ENCODE measurements at regions not wholly inside any gene's neighbourhood (a gene's known extent, or its start where the extent isn't known, plus 50 kb on each side); places are given as distances from the start of the nearest gene placed in this dataset.
"Not testable (repeated sequence)": the region's sequence is repeated elsewhere in the genome, so short reads cannot be mapped to it uniquely, and the experiment has no call there.

DNA sequence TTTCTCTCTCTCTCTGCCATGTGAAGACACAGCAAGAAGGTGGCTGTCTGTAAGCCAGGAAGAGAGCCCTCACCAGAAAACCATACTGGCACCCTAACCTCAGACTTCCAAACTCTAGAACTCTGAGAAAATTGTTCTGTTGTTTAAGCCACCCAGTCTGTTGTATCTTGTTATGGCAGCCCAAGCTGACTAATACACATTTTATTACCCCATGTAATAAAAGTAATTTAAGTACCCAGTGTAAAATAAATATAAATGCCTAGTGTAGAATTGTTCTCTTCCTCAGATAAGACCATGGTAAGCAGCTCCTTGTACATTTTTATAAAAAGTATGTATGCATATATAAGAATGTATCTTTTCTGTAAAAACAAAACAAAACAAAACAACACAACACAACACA lies 119.7 kb downstream of the DTL start:
- no peak for DNase-seq (ENCODE audit: low read depth in 2 of 2)

DNA sequence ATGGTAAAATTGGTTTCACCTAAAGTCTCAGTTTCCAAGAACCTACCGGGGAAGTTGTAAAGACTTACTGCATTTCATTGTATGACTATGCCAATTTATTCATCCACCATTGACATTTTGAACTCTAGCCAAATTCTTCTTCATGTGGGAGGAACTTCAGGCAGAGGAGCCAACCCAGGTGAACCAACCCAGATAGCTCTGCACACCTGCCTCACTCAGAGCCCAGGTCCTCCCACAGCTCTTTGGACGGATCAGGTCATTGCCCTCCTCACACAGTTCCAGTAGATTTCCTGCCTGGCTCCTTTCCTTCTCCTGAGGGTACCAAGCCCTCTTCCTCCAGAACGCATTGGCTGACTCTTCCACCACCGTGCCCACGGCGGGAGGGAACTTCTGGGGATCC lies 121.7 kb downstream of the DTL start:
- no peak for DNase-seq (ENCODE audit: low read depth in 2 of 2)

DNA sequence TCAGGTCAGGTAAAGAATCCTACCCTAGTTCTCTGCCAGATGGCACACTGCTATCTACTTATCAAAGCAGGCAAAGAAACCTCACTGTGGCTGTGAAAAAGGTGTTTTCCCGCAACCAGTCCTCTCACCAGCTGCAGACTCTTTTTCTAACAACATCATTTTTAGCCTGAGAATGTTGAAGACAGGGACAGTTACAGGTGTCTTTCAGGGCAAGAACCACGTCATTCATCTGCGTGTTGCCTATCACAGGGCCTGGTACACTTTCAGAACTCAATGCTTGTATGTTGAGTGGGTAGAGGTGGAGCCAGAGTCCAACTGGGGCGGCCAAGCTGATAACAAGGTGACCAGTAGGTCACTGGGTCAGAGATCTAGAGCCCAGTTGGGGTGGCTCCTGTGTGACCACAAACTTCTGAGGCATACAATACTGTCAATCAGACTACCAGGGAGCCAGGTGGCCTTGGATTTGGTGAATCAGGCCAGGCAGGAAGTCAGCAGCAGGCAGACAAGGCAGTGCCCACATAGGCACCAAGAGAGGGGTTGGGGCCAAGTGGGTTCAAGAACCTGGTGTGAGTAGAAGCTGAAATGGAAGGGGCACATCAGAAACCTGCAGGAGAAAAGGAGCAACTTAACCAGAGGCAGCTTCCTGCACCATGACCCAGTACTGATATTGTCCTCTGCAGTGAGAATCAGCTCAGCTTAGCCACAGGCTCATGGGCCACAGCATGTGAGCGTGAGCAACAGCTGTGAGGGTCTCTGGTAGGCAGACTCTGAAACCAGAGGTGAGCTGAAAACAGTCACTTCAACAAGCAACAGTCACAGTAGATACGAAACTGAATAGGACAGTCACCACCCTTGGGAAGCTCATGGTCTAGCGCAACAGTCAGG lies 123.6 kb downstream of the DTL start:
- DNase-seq (ENCODE audit: low read depth in 2 of 2): no peak

DNA sequence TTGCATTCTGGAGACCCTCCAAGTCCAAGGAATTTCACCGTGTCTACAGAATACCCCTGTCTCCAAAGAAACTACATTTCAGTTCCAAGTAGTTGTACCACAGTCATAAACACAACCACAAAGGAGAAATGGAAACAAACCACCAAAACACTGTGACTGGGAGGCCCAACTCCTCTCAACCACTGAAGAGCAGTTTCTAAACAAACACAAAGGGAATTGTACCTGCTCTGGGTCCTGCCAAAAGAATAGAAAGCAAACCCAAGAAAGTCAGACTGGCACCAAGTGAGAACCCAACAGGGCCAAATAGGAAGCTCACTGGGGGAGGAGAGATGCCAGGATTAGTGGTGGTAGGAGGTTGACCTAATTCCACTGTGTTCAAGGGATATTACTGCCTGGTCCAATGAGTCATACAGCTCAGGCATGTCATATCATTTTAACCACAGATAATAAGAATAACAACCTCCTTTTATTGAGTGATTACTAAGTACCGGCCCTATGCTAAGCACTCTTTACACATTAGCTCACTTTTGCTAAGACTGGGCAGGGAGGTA lies 123.9 kb upstream of the PPP2R5A start:
- no peak for DNase-seq (ENCODE audit: low read depth in 2 of 2)

DNA sequence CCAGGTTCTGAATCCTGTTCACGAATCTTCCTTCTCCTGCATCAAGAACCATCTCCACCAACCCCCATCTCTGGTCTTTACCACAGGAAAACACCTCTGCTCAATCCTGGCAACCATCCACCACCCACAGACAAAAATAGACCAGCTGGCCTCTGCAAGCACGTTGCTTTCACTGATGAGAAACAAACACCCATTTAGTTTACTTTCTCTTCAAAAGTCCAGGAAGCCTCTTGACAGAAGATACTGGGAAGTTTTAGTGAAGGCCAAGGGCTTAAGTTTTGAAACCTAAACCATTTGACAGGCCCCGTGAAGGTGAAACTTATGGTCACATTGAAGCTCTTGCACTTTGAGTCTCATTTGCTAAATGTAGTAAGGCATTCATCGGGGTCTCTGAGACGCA lies 122.6 kb upstream of the PPP2R5A start:
- no peak for DNase-seq (ENCODE audit: low read depth in 2 of 2)

DNA sequence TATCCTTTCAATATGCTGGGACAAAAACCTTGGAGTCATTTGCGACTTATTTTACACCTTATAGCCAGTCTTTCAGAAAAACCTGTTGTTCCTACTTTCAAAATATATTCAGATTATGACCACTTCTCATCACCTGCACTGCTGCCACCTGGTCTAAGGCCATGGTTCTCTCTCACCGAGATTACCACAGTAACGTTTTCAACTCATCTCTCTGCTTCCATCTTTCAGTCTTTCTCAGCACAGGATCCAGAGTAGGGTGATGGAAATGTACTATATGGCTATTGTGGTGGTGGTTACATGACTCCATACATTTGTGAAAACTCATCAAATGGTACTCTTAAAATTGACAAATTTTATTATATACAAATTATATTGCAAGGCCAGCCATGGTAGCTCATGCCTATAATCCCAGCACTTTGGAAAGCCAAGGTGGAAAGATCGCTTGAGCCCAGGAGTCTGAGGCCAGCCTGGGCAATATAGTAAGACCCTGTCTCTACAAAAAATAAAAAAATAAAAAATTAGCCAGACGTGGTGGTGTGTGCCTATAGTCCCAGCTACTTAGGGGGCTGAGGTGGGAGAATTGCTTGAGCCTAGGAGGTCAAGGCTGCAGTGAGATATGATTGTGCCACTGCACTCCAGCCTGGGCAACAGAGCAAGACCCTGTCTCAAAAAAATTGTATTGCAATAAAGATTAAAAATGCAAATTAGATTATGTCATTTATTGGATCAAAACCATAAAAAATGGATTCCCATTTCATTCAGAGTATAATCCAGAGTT lies 120.9 kb upstream of the PPP2R5A start:
- DNase-seq (ENCODE audit: low read depth in 2 of 2): no peak

DNA sequence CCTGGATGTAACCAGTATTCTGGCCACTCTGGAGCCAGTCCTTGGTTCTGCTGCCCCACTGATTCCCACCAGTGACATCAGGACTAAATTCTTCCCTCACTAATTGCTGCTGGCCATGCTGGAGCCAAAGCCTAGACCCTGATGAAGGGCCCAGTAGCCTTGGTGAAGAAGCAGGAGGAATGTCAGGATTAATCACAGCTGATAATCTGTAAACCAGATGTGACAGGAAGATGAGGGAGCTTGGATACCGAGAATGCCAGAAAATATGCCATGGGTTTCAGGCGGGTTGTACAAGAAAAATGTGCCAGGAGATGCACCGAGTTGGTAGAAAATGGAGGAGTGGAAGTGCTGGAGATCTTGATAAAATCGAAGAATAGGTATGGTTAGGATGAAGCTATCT lies 119.0 kb upstream of the PPP2R5A start:
- DNase-seq (ENCODE audit: low read depth in 2 of 2): no peak

DNA sequence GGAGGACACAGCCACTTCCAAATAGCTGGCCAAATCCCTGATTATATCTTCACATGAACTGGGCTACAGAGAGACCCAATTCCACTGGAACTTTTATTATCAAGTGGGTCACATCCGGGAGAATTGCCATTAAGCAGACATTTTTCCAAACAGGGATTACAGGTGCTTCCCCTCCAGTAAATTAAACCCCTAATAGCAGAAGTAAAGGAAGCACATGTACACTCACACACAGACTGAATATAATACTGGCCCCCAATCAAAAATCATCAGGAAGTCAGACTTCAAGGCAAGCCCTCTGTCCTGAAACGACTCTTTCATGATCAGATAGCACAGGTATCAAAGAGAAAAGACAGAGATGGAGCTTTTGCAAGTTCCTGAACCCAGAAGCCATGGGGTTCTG lies 118.6 kb upstream of the PPP2R5A start:
- no peak for DNase-seq (ENCODE audit: low read depth in 2 of 2)

DNA sequence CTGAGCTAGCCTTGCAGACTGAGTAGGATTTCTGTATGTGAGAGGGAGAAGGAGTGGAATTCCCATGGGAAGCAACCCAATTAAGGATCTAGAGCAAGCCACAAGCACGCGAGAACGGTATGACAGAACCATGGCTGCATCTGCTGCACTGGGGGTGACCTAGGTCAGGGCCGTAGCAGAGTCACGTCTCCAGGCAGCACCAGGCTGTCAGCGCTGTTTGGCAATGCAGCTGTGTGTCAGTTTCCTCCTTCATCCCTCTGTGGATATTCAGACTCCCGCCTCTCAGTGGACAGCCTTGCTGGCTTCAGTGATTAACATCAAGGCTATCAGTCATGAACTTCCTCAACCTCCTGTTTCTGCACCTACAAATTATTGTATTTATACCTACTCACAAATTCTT lies 118.1 kb upstream of the PPP2R5A start:
- DNase-seq (ENCODE audit: low read depth in 2 of 2): no peak

DNA sequence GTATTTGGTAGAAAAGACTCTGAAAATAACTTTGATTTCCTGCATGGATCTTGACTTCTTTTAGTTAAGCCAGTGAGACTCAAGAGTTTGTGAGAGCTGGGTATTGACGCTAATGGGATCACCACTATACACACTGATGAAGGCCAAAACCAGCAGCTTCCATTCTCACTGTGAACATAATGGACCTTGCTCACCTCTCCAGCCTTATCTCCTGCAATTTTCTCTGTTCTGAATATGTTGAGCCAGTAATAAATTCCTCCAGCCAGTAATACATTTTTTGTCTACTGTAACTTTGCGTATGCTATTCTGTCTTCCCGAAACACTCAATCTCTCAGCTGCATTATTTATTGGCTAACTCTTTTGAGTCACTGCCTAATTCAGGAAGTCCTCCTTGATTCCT lies 111.6 kb upstream of the PPP2R5A start:
- no peak for DNase-seq (ENCODE audit: low read depth in 2 of 2)

DNA sequence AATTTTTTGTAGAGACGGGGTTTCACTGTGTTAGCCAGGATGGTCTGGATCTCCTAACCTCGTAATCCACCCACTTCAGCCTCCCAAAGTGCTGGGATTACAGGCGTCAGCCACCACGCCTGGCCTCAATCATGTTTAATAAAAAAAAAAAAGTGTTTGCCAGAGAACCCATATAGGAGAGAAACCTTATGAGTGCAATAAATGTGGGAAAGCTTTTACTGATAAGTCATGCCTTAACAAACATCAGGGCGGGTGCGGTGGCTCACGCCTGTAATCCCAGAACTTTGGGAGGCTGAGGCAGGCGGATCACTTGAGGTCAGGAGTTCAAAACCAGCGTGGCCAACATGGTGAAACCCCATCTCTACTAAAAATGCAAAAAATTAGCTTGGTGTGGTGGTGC lies 110.9 kb upstream of the PPP2R5A start:
- DNase-seq (ENCODE audit: low read depth in 2 of 2): not testable (repeated sequence)

DNA sequence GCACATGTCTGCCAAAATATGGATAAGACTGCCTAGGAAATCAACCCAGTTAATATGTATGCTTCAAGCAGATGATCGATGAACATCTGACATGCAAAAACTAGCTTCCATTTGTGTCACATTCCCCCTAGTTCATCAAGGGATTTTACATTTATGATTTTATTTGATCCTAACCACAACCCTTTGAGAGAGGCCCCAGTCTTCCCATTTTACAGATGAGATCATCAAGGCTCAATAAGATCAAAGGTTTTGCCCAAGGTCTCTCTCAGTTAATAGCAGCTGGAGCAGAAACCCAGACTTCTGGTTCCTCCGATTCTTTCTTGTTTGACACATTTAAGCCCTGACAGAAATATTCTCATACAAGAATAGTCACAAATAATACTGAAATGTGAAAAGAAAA lies 107.7 kb upstream of the PPP2R5A start:
- DNase-seq (ENCODE audit: low read depth in 2 of 2): no peak

DNA sequence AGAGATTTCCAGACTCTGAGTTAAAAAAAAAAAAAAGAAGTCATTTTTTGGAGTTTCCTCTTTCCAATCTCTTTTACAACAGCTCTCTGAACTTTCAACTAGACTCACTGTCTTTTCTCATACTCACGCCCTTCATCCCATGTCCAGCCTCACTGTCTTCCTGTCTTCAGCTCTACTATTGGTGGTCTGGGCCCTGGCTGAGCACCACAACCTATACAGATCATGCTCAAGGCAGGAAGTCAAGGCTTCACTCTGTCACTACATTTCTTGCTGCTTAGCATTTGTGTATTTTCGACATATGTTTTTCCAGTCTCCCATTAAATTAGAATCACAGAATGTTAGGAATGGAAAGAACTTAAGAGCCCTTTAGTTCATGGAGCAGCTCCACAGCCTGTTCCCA lies 106.4 kb upstream of the PPP2R5A start:
- no peak for DNase-seq (ENCODE audit: low read depth in 2 of 2)

DNA sequence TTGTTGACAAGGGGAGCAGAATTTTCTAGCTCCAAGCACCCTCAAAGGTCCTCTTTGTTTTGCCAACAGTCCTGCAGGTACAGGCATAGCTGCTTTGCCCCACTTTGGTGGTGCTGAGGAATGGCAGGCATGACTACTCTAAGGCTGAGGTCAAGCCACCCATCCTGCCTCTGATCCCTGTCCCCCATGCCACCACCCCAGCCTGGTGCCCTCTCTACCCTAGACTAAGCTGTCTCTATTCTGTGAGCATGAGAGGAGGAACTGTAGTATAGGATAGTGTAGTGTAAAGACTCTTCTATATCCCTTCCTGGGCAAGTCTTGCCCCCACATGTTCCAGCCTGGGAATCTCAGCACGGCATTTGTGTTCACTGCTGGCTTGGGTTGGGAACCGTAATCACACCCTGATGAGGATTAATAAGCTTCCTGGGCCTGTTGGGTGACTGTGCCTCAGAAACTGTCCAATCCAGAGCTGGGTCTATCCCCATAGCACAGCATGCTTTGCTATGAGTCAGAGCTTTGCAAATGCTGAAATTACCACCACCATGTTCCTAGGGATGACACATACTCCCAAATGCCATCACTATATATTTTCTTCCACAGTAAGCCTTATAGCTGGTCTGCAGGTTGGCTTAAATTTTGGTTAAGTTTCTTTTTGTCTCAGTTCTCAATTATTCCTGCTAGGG lies 105.7 kb upstream of the PPP2R5A start:
- DNase-seq (ENCODE audit: low read depth in 2 of 2): no peak

DNA sequence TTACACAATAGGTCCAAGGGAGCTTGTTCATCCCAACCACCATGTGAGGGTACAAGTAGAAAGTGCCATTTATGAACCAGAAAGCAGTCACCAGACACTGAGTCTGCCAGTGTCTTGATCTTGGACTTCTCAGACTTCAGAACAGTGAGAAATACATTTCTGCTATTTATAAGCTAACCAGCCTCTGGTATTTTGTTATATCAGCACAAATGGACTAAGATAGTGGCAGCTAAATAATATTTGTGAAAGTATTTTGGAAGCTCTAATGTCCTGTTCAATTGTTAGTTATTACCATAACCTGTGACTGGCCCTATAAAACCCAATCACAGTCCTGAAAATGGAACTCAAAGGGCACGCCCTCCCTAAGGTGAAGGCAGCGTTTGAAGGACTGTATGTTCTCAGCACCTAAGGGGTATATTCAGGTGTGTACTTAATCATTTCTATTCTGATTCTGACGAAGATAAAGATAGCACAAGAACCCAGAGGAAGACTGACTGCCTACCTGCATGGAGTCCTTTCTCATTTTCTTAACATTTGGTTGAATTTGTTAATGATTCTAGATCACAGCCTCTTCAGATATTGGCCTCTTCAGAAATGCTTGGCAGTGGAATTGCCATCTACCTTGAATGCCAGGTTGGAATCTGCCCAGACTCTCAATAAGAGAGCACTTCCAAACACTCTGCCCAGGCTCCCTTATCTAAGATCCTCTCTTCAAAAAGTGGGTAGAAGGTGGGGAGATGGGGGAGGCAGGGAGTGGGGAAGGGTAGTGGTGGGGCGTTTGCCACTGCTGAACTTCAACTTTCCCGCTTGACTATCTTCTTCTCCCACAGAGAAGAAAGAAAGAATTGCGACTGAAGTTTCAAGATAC lies 104.0 kb upstream of the PPP2R5A start:
- no peak for DNase-seq (ENCODE audit: low read depth in 2 of 2)

DNA sequence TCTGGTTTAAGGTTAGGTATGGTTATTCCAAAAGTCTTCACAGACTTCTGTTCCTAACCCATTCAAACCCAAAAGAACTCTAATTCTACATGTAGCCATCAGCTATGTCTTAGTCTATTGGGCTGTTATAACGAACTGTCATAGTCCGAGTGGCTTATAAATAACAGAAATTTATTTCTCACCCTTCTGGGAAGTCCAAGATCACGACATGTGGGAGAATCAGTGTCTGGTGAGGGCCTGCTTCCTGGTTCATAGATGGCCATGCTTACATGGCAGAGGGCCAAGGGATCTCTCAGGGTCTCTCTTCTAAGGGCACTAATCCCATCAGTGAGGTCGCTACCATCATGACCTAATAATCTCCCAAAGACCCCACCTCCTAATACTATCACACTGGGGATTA lies 103.0 kb upstream of the PPP2R5A start:
- no peak for DNase-seq (ENCODE audit: low read depth in 2 of 2)

DNA sequence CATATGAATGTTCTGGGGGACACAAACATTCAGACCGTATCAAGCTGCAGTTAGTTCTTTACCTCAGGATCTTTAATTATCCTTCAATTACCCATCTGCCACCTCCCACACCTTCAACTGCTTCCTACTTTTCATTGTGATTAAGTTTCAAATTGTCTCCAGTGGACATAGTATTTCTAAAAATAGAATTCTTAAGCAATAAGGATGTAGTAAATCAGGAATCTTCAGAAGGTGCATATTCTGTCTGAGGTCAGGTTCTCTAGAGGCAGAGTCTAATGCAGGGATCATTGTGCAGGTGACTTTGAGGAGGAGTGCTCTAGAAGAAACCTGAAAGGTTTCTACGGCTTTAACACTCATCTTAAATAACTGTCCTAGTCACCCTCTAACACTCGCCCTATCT lies 102.6 kb upstream of the PPP2R5A start:
- no peak for DNase-seq (ENCODE audit: low read depth in 2 of 2)

DNA sequence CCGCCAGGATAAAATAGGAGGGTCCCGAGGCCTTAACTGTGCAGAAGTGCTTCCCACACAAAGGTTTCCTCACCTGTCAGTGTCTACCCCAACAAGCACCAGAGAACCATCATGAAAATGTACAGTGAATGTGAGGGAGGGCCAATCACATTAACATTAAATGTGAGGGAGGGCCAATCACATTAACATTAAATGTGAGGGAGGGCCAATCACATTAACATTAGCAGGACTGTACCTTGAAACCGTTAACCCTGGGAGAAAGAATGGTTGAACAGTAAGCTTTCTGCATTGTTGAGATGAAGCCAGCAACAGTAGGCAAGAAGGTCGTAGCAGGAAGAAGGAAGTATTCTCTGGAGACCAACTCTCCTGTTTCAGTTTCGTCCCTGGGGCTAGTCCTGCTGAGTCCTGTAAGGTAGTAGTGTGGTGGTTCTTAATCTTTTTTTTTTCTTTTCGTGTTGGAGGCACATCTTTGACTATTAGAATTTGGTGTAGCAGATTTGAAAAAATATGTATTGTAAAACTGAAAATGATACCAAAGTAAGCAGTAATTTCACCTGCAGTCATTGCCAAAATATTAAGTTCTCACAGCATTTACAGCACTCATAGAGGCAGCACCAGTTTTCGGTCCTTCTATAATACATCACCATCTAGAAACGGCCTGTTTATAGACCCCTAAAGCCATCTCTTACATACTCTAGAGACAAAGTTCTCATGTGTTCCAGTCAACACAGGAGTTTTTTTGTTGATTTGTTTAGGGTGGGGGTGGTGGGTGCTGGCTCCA lies 98.6 kb upstream of the PPP2R5A start:
- DNase-seq (ENCODE audit: low read depth in 2 of 2): no peak

DNA sequence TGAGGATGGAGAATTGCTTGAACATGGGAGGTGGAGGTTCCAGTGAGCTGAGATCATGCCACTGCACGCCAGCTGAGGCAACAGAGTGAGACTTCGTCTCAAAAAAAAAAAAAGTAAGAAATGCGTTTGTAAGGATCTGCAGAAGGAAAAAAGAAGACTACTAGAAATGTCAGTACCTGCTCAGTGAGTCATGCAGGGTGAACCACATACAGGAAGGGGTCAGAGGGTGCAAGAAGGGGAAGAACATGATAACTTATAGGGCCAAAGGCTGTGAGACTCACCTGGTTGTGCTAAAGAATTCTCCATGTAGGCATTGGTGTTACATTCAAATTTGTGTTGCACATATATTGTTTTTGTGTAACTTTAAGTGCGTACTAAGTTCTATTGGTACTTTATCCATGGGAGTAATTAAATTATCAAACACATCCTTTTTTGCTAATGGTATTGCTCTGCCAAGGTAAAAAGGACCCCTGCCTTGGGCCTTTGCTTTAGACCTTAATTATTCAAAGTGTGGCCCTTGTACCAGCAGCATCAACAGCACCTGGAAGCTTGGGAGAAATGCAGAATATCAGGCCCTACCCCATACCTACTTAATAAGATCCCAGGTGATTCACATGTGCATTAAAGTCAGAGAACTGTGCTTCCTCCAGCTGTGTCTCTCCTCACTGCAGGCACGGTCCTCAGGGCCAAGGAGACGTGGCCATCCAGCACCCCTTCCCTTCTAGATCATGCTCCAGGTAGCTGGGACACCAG lies 96.4 kb upstream of the PPP2R5A start:
- no peak for DNase-seq (ENCODE audit: low read depth in 2 of 2)

DNA sequence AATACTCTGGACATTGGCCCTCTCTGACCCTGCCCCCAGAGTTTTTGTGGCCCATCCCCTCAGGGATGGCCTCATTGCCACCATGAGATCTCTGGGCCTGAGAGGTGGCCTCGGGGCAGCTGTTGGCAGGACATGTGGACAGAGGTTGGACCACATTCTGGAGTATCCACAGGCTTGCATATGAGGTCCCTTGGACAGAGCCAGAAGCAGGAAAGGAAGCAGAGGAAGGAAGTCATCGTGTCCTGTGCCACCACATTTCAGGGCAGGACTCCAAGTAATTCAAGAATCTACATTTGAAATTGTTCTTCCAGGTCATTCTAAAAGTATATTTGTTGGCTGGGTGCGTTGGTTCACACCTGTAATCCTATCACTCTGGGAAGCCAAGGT lies 95.9 kb upstream of the PPP2R5A start:
- DNase-seq (ENCODE audit: low read depth in 2 of 2): no peak
